Esophagus (tissue), 2 donors: ENCODE measurements at regions not wholly inside any gene's neighbourhood (a gene's known extent, or its start where the extent isn't known, plus 50 kb on each side); places are given as distances from the start of the nearest gene placed in this dataset.
A peak's percentile ranks its signal among the peaks of the same experiment; 100 is the strongest.
"Not testable (repeated sequence)": the region's sequence is repeated elsewhere in the genome, so short reads cannot be mapped to it uniquely, and the experiment has no call there.

ENCODE experiments used
- H3K27ac ChIP-seq, 2 donors: one replicate each; pipeline ENCODE4 v1.5.1; 2013; ENCODE audit warnings: low read depth in 2 of 2, mild to moderate bottlenecking in 2 of 2, inconsistent platforms in 1 of 2, low read length in 1 of 2, moderate library complexity in 1 of 2
- H3K27me3 ChIP-seq, 2 donors: one replicate each; pipeline ENCODE4 v1.6.1; 2013; ENCODE audit warnings: low read length in 2 of 2, control low read depth in 1 of 2, mild to moderate bottlenecking in 1 of 2; ENCODE audit not compliant: insufficient read depth in 2 of 2, control insufficient read depth in 1 of 2
- H3K36me3 ChIP-seq, 2 donors: one replicate each; pipeline ENCODE4 v1.6.1; 2013; ENCODE audit warnings: low read length in 1 of 2; ENCODE audit not compliant: control insufficient read depth in 2 of 2, insufficient read depth in 2 of 2
- H3K4me1 ChIP-seq, 2 donors: one replicate each; pipeline ENCODE4 v1.6.1; 2013; ENCODE audit warnings: low read length in 1 of 2; ENCODE audit not compliant: control insufficient read depth in 2 of 2, insufficient read depth in 2 of 2
- H3K4me3 ChIP-seq, 2 donors: one replicate each; pipeline ENCODE4 v1.5.1; 2013; ENCODE audit warnings: low read length in 2 of 2, mild to moderate bottlenecking in 2 of 2, low read depth in 1 of 2, moderate library complexity in 1 of 2
- H3K9me3 ChIP-seq, 2 donors: one replicate each; pipeline ENCODE4 v1.6.1; 2013; ENCODE audit warnings: mild to moderate bottlenecking in 2 of 2, low read depth in 1 of 2, low read length in 1 of 2, moderate library complexity in 1 of 2; ENCODE audit not compliant: control insufficient read depth in 2 of 2, insufficient read depth in 1 of 2
- WGBS, 2 donors: extraction: QIAGEN DNeasy Blood & Tissue Kit; methylation state at CpG; one replicate each; pipeline ENCODE4 v1.1.7; 2013; 5-methylcytosine and 5-hydroxymethylcytosine counted together
- donor health status: healthy with polysubstance abuse.
- donor health status: Bipolar disorder and iron deficiency.

- Histone ChIP-seq H3K27me3 (no peaks in the 10 kb centered on the region), H3K4me1 (no peaks in the 10 kb centered on the region), H3K9me3 (peaks cover 0 to 2% of the 10 kb centered on the region in 2 donors), H3K27ac (no peak overlapping the region), H3K4me3 (no peak overlapping the region), H3K36me3 (no peaks in the 10 kb centered on the region)
- 54 to 72% methylated on average over 2 of the region's 2 CpGs for WGBS, 2 donors
These were observed 200.2 kb downstream of the CPEB2 start for GRCh38 chr4:15202481-15202880.

- not testable (repeated sequence) for H3K36me3 ChIP-seq, H3K9me3 ChIP-seq, H3K27me3 ChIP-seq, H3K4me1 ChIP-seq, H3K27ac ChIP-seq, H3K4me3 ChIP-seq
- WGBS, 2 donors, result 81 to 86% methylated on average over 3 of the region's 3 CpGs
These were observed 204.2 kb downstream of the CPEB2 start for GRCh38 chr4:15206526-15206925.

GRCh38 chr4:15213302-15213970 is 211.2 kb downstream of the CPEB2 start:
- Histone ChIP-seq H3K36me3 (no peaks in the 10 kb centered on the region), H3K27ac (no peak overlapping the region), H3K4me3 (no peak overlapping the region), H3K9me3 (no peaks in the 10 kb centered on the region), H3K4me1 (no peaks in the 10 kb centered on the region), H3K27me3 (peaks cover 0 to 2% of the 10 kb centered on the region in 2 donors)
- 84% methylated on average over 6 of the region's 6 CpGs for WGBS, 2 donors

- no peaks in the 10 kb centered on the region for H3K4me1 ChIP-seq
- H3K36me3 ChIP-seq, result no peaks in the 10 kb centered on the region
- 83 to 84% methylated on average over 6 of the region's 6 CpGs for WGBS, 2 donors
- H3K27me3 ChIP-seq, result peaks cover 0 to 2% of the 10 kb centered on the region in 2 donors
- H3K4me3 ChIP-seq, result no peak overlapping the region
- H3K27ac ChIP-seq, result no peak overlapping the region
- no peaks in the 10 kb centered on the region for H3K9me3 ChIP-seq
These were observed 212.7 kb upstream of the C1QTNF7 start for GRCh38 chr4:15215109-15215508.

GRCh38 chr4:15226203-15226602 is 201.6 kb upstream of the C1QTNF7 start:
- 82 to 83% methylated on average over 3 of the region's 3 CpGs for WGBS, 2 donors
- Histone ChIP-seq H3K27ac (no peak overlapping the region), H3K4me3 (no peak overlapping the region), H3K4me1 (no peaks in the 10 kb centered on the region), H3K36me3 (no peaks in the 10 kb centered on the region), H3K9me3 (no peaks in the 10 kb centered on the region), H3K27me3 (no peaks in the 10 kb centered on the region)

- 52 to 60% methylated on average over 8 of the region's 8 CpGs for WGBS, 2 donors
- Histone ChIP-seq H3K27me3 (no peaks in the 10 kb centered on the region), H3K4me3 (no peak overlapping the region), H3K4me1 (no peaks in the 10 kb centered on the region), H3K27ac (no peak overlapping the region), H3K9me3 (no peaks in the 10 kb centered on the region), H3K36me3 (no peaks in the 10 kb centered on the region)
These were observed 196.4 kb upstream of the C1QTNF7 start for GRCh38 chr4:15231265-15232091.

GRCh38 chr4:15232366-15233263 is 195.2 kb upstream of the C1QTNF7 start:
- H3K27ac ChIP-seq, result peak overlapping the region in 1 of 2 donors; percentile 38
- H3K36me3 ChIP-seq, result no peaks in the 10 kb centered on the region
- no peaks in the 10 kb centered on the region for H3K4me1 ChIP-seq
- H3K27me3 ChIP-seq, result no peaks in the 10 kb centered on the region
- no peak overlapping the region for H3K4me3 ChIP-seq
- no peaks in the 10 kb centered on the region for H3K9me3 ChIP-seq
- WGBS, 2 donors, result 42 to 55% methylated on average over 10 of the region's 10 CpGs

GRCh38 chr4:15233264-15233597 is 194.6 kb upstream of the C1QTNF7 start:
- Histone ChIP-seq H3K36me3 (no peaks in the 10 kb centered on the region), H3K4me3 (no peak overlapping the region), H3K4me1 (no peaks in the 10 kb centered on the region), H3K9me3 (no peaks in the 10 kb centered on the region), H3K27me3 (no peaks in the 10 kb centered on the region), H3K27ac (peak overlapping the region; percentile 38 to 53)
- WGBS, 2 donors, result 36 to 43% methylated on average over 4 of the region's 4 CpGs

GRCh38 chr4:15233626-15234025 is 194.2 kb upstream of the C1QTNF7 start:
- H3K36me3 ChIP-seq, result no peaks in the 10 kb centered on the region
- H3K4me1 ChIP-seq, result no peaks in the 10 kb centered on the region
- H3K27ac ChIP-seq, result no peak overlapping the region
- no peaks in the 10 kb centered on the region for H3K9me3 ChIP-seq
- 58 to 62% methylated on average over 5 of the region's 5 CpGs for WGBS, 2 donors
- no peaks in the 10 kb centered on the region for H3K27me3 ChIP-seq
- no peak overlapping the region for H3K4me3 ChIP-seq
